OCI-LY3 (cell line): ENCODE measurements at regions not wholly inside any gene's neighbourhood (a gene's known extent, or its start where the extent isn't known, plus 50 kb on each side); places are given as distances from the start of the nearest gene placed in this dataset.

Source experiments
- H2AFZ ChIP-seq: fragments of 200-600, 300-600 bp; shearing (Covaris generic); 2 replicates; pipeline ENCODE4 v1.6.0; 2014; ENCODE audit warnings: antibody characterized with exemption, low read depth, low read length
- H3K27ac ChIP-seq: fragments of 200-600, 300-600 bp; sonication (generic); 2 replicates; pipeline ENCODE4 v1.5.1; 2014; ENCODE audit warnings: mild to moderate bottlenecking, low read length, moderate library complexity, mixed read lengths
- H3K27me3 ChIP-seq: fragments of 200-600, 300-600 bp; sonication (generic); 2 replicates; pipeline ENCODE4 v1.6.1; 2014; ENCODE audit warnings: low read depth, low read length, mixed read lengths
- H3K36me3 ChIP-seq: fragments of 200-600, 300-600 bp; sonication (generic); replicated peaks from 2 replicates; pipeline ENCODE3; 2014; ENCODE audit warnings: low read depth, low read length, mixed read lengths
- H3K4me1 ChIP-seq: fragments of 300-600, 200-600 bp; sonication (generic); 2 replicates; pipeline ENCODE4 v1.6.1; 2014; ENCODE audit warnings: low read length, mixed read lengths
- H3K4me2 ChIP-seq: fragments of 200-600, 300-600 bp; sonication (generic); 2 replicates; pipeline ENCODE4 v1.6.1; 2014; ENCODE audit warnings: low read length, mixed read lengths
- H3K4me3 ChIP-seq: fragments of 300-600, 200-600 bp; sonication (generic); 2 replicates; pipeline ENCODE4 v1.5.1; 2014; ENCODE audit warnings: antibody characterized with exemption, mild to moderate bottlenecking, low read length, moderate library complexity
- H3K79me2 ChIP-seq: fragments of 300-600, 200-600 bp; shearing (Covaris generic); 2 replicates; pipeline ENCODE4 v1.6.1; 2014; ENCODE audit warnings: mild to moderate bottlenecking, low read length, mixed read lengths
- H3K9ac ChIP-seq: fragments of 300-600, 200-600 bp; shearing (Covaris generic); 2 replicates; pipeline ENCODE4 v1.6.0; 2014; ENCODE audit warnings: mild to moderate bottlenecking, low read length, moderate library complexity
- H3K9me3 ChIP-seq: fragments of 200-600, 300-600 bp; shearing (Covaris generic); 2 replicates; pipeline ENCODE4 v1.6.1; 2014; ENCODE audit warnings: low read length, mixed read lengths; ENCODE audit not compliant: insufficient read depth
- H4K20me1 ChIP-seq: fragments of 200-600, 300-600 bp; sonication (generic); 2 replicates; pipeline ENCODE4 v1.6.1; 2016; ENCODE audit warnings: low read length, mixed read lengths; ENCODE audit not compliant: insufficient read depth
- EZH2phosphoT487 ChIP-seq: fragments of 200-600 bp; shearing (Covaris generic); IDR thresholded peaks from 2 replicates; pipeline ENCODE4 v1.6.1; 2018; ENCODE audit warnings: antibody characterized with exemption, mixed run types, low read depth
- TF ChIP-seq, protein P1 (sequence below): fragments of 200-600, 300-600 bp; sonication (generic); IDR thresholded peaks from 2 replicates; pipeline ENCODE4 v1.5.1; 2014; ENCODE audit warnings: antibody characterized with exemption, low read length, low read depth

DNA sequence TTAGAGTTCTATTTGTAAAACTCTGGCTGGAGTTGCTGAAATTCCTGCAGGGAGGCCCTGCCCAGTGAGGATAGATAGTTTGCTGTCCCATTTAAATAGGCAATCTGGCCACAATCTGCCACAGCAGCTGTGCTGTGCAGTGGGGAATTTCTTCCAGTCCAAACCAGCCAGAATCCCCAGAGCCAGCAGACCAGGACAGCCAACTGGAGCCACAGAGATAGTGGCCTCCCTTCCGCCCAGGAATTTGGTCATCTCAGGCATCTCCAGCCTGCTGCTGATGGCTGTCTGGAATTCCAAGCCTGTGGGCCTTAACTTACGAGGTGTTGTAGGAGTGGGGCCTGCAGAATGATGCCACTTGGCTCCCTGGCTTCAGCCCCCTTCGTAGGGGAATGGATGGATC lies 643.4 kb downstream of the DNAJB9 start:
- H2AFZ ChIP-seq: no peak overlapping the region

DNA sequence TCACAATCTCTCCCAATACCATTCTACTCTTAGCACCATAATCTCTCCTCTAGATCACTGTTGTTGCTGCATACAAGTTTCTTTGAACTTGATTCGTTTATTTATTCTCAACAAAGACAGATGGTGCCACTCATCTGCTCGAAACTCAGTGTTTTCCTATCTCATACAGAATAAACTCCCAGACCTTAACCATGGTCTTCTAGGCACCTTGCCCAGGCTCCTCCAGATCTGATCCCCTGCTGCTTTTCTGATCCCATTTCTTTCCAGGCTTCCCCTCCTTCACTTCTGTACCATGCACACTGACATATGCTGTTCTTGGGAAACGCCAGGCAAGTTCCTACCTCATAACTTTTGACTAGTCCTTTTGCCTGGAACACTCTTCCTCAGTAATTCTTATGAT lies 645.7 kb downstream of the DNAJB9 start:
- TF ChIP-seq, protein P1, sequence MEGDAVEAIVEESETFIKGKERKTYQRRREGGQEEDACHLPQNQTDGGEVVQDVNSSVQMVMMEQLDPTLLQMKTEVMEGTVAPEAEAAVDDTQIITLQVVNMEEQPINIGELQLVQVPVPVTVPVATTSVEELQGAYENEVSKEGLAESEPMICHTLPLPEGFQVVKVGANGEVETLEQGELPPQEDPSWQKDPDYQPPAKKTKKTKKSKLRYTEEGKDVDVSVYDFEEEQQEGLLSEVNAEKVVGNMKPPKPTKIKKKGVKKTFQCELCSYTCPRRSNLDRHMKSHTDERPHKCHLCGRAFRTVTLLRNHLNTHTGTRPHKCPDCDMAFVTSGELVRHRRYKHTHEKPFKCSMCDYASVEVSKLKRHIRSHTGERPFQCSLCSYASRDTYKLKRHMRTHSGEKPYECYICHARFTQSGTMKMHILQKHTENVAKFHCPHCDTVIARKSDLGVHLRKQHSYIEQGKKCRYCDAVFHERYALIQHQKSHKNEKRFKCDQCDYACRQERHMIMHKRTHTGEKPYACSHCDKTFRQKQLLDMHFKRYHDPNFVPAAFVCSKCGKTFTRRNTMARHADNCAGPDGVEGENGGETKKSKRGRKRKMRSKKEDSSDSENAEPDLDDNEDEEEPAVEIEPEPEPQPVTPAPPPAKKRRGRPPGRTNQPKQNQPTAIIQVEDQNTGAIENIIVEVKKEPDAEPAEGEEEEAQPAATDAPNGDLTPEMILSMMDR: no peak
- no peak for TF ChIP-seq EZH2phosphoT487
- Histone ChIP-seq H3K9me3 (no peaks in the 10 kb centered on the region), H3K9ac (no peak overlapping the region), H2AFZ (no peak overlapping the region), H3K4me3 (no peak overlapping the region), H3K27me3 (no peaks in the 10 kb centered on the region), H3K27ac (no peak overlapping the region), H3K4me1 (no peaks in the 10 kb centered on the region), H4K20me1 (no peaks in the 10 kb centered on the region), H3K36me3 (no peaks in the 10 kb centered on the region), H3K4me2 (no peak overlapping the region), H3K79me2 (no peaks in the 10 kb centered on the region)

More for the DNA sequence above, 643.4 kb downstream of the DNAJB9 start:
- Histone ChIP-seq H3K4me1 (no peaks in the 10 kb centered on the region), H3K79me2 (no peaks in the 10 kb centered on the region), H3K4me2 (no peak overlapping the region), H3K9ac (no peak overlapping the region), H3K27ac (no peak overlapping the region), H3K9me3 (no peaks in the 10 kb centered on the region), H3K36me3 (no peaks in the 10 kb centered on the region), H4K20me1 (no peaks in the 10 kb centered on the region), H3K4me3 (no peak overlapping the region), H3K27me3 (no peaks in the 10 kb centered on the region)
- TF ChIP-seq EZH2phosphoT487: no peak

DNA sequence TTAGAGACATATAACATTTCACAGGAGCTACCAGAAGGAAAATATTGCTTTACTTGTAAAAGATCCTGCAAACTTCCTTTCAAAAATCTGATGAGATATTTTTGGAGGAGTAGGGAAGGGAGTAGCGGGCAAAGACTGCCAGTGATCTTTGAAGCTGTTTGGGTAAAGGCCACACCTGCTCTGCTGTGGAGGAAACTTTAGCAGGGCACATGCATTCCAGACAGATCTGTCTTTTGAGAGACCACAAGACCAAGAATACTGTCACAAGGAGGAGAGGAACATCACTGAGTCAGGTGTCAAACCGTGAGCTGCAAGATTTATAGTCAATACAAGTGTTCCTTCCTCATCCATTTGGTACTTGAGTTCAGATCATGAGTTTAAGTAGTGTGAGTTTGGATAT lies 654.4 kb downstream of the DNAJB9 start:
- Histone ChIP-seq H3K27ac (no peak overlapping the region), H2AFZ (no peak overlapping the region), H3K9me3 (no peaks in the 10 kb centered on the region), H3K27me3 (no peaks in the 10 kb centered on the region), H3K79me2 (no peaks in the 10 kb centered on the region), H3K4me3 (no peak overlapping the region), H3K9ac (no peak overlapping the region), H3K4me2 (no peak overlapping the region), H3K4me1 (no peaks in the 10 kb centered on the region), H4K20me1 (no peaks in the 10 kb centered on the region), H3K36me3 (no peaks in the 10 kb centered on the region)
- no peak for TF ChIP-seq EZH2phosphoT487
- TF ChIP-seq, protein P1: no peak

DNA sequence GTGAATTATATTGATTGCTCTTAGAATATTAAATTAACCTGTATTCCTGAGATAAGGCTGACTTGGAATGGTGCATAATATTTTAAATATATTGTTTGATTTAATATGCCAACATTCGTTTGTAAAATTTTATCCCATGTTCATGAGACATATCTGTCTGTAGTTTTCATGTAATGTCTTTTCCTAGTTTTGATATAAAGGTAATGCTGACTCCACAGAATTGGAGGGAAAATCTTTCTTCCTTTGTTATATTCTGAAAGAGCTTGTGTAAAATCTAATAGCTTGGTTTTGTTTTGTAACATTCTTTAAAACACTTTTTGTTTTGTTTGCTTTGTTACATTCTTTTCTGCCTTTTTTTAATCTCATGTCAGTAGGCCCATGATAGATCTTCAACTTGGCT lies 657.0 kb downstream of the DNAJB9 start:
- TF ChIP-seq, protein P1: no peak
- TF ChIP-seq EZH2phosphoT487: no peak

DNA sequence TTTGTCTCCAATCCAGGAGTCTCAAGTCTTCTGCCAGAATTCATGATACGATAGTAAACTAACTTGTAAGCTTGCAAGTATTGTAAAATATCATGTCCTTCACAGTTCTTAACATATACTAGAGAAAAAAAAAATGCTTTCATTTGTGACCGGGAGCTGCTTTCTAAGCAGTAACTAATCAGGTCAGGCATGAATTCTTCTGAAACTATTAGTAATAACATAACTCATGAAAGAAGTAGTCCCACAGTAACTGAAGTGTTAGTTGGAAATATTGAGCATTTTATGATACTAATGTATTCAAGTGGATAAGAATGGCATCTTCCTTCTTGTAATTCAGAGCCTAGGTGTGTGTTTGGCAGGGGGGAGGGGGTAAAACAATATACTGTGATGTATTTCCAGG lies 665.6 kb downstream of the DNAJB9 start:
- H3K4me1 ChIP-seq: peaks cover 11% of the 10 kb centered on the region
- no peak for TF ChIP-seq EZH2phosphoT487
- TF ChIP-seq, protein P1: no peak
- peak overlapping the region; percentile 48 for H3K4me2 ChIP-seq
- no peaks in the 10 kb centered on the region for H3K27me3 ChIP-seq
- H2AFZ ChIP-seq: no peak overlapping the region
- no peaks in the 10 kb centered on the region for H3K36me3 ChIP-seq
- H3K27ac ChIP-seq: no peak overlapping the region
- H4K20me1 ChIP-seq: no peaks in the 10 kb centered on the region
- H3K79me2 ChIP-seq: no peaks in the 10 kb centered on the region
- H3K9ac ChIP-seq: no peak overlapping the region
- H3K9me3 ChIP-seq: 0 out of 2 replicates have a peak, but pooled peaks cover 5% of the 10 kb centered on the region
- no peak overlapping the region for H3K4me3 ChIP-seq

More for the DNA sequence above, 657.0 kb downstream of the DNAJB9 start:
- Histone ChIP-seq H3K9me3 (no peaks in the 10 kb centered on the region), H3K4me2 (no peak overlapping the region), H3K4me1 (no peaks in the 10 kb centered on the region), H3K36me3 (no peaks in the 10 kb centered on the region), H4K20me1 (no peaks in the 10 kb centered on the region), H3K27ac (no peak overlapping the region), H3K9ac (no peak overlapping the region), H3K27me3 (no peaks in the 10 kb centered on the region), H2AFZ (no peak overlapping the region), H3K4me3 (no peak overlapping the region), H3K79me2 (no peaks in the 10 kb centered on the region)
